GM21737 (cell line): ENCODE measurements at regions not wholly inside any gene's neighbourhood (a gene's known extent, or its start where the extent isn't known, plus 50 kb on each side); places are given as distances from the start of the nearest gene placed in this dataset.
"Not testable (repeated sequence)": the region's sequence is repeated elsewhere in the genome, so short reads cannot be mapped to it uniquely, and the experiment has no call there.

Experiments
- ATAC-seq: cut with Tn5 transposase; IDR thresholded peaks from one replicate; pipeline ENCODE4 v1.9.1; 2021; ENCODE audit warnings: mild to moderate bottlenecking, moderate library complexity; ENCODE audit not compliant: unreplicated experiment

- no peak for ATAC-seq
Measured at GRCh38 chr20:20797521-20798310, 85.3 kb upstream of the RALGAPA2 start.

GRCh38 chr20:20796766-20797440 lies 84.5 kb upstream of the RALGAPA2 start:
- no peak for ATAC-seq

- ATAC-seq: no peak
Measured at GRCh38 chr20:20795721-20796120, 83.3 kb upstream of the RALGAPA2 start.

- ATAC-seq: no peak
Measured at GRCh38 chr20:20795119-20795518, 82.7 kb upstream of the RALGAPA2 start.

- ATAC-seq: no peak
Measured at GRCh38 chr20:20793591-20793990, 81.1 kb upstream of the RALGAPA2 start.

- no peak for ATAC-seq
Measured at GRCh38 chr20:20791664-20792568, 79.5 kb upstream of the RALGAPA2 start.

- no peak for ATAC-seq
Measured at GRCh38 chr20:20788308-20788707, 75.9 kb upstream of the RALGAPA2 start.

GRCh38 chr20:20786428-20786827 lies 74.0 kb upstream of the RALGAPA2 start:
- no peak for ATAC-seq

GRCh38 chr20:20785226-20785625 lies 72.8 kb upstream of the RALGAPA2 start:
- no peak for ATAC-seq

GRCh38 chr20:20784450-20784849 lies 72.0 kb upstream of the RALGAPA2 start:
- ATAC-seq: not testable (repeated sequence)

GRCh38 chr20:20783450-20783849 lies 71.0 kb upstream of the RALGAPA2 start:
- no peak for ATAC-seq

- ATAC-seq: no peak
Measured at GRCh38 chr20:20782755-20783154, 70.3 kb upstream of the RALGAPA2 start.

GRCh38 chr20:20782231-20782630 lies 69.8 kb upstream of the RALGAPA2 start:
- ATAC-seq: no peak

- no peak for ATAC-seq
Measured at GRCh38 chr20:20781029-20781428, 68.6 kb upstream of the RALGAPA2 start.

- no peak for ATAC-seq
Measured at GRCh38 chr20:20780127-20780824, 67.8 kb upstream of the RALGAPA2 start.

GRCh38 chr20:20778676-20779075 lies 66.2 kb upstream of the RALGAPA2 start:
- ATAC-seq: no peak

GRCh38 chr20:20772497-20773085 lies 60.1 kb upstream of the RALGAPA2 start:
- no peak for ATAC-seq

GRCh38 chr20:20768202-20768815 lies 55.9 kb upstream of the RALGAPA2 start:
- no peak for ATAC-seq

GRCh38 chr20:20765696-20766365 lies 53.4 kb upstream of the RALGAPA2 start:
- no peak for ATAC-seq
